GM10266 (cell line): ENCODE measurements at regions not wholly inside any gene's neighbourhood (a gene's known extent, or its start where the extent isn't known, plus 50 kb on each side); places are given as distances from the start of the nearest gene placed in this dataset.

Source experiments
- DNase-seq: peaks from one replicate; pipeline ENCODE4 v3.0.0; 2012; ENCODE audit errors: extremely low spot score
- TF ChIP-seq, protein P1 (sequence below): IDR thresholded peaks from 2 replicates; pipeline ENCODE4 v1.5.1; 2012; ENCODE audit warnings: mild to moderate bottlenecking, low read depth; ENCODE audit not compliant: control insufficient read depth, insufficient read depth; ENCODE audit errors: missing control alignments

DNA sequence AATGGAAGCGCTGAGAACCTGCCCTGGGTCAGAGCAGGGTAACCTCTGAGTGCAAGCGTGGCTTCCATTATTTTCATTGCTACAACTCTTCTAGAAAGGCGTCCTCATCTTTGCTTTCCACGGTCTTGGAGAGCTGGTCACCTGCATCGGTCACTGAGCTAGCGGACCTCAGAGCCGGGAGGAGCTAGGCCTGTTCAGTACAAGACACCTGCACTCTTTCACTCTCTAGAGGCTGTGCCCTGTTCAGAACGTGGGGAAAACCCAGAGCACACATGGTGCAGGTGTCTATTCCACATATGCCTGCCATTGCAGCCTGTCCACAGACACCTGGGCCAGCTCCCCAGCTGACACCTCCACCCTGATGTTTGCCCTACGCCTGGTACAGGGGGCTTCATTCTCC is 147.8 kb upstream of the IRX2 start:
- TF ChIP-seq, protein P1, sequence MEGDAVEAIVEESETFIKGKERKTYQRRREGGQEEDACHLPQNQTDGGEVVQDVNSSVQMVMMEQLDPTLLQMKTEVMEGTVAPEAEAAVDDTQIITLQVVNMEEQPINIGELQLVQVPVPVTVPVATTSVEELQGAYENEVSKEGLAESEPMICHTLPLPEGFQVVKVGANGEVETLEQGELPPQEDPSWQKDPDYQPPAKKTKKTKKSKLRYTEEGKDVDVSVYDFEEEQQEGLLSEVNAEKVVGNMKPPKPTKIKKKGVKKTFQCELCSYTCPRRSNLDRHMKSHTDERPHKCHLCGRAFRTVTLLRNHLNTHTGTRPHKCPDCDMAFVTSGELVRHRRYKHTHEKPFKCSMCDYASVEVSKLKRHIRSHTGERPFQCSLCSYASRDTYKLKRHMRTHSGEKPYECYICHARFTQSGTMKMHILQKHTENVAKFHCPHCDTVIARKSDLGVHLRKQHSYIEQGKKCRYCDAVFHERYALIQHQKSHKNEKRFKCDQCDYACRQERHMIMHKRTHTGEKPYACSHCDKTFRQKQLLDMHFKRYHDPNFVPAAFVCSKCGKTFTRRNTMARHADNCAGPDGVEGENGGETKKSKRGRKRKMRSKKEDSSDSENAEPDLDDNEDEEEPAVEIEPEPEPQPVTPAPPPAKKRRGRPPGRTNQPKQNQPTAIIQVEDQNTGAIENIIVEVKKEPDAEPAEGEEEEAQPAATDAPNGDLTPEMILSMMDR: no peak
- no peak for DNase-seq

DNA sequence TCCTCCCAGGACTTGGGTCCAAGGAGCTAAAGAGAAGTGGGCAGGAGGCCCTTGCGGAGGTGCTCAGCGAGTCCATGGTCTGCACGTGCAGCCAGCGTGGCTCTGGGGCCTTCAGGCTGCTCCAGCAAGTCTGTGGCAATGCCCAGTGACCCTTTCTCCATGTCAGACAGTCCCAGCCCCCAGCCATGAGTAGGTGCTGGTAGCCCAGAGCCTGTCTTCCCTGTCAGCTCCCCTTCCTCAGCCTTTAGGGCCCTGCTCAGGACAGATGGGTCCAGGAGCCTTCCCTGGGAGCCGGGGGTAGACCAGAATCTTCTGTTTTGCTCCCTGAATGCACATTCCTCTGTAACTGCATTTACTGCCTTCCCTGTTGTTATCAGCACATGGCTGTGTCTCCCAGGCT is 147.2 kb upstream of the IRX2 start:
- no peak for DNase-seq
- TF ChIP-seq, protein P1: no peak

DNA sequence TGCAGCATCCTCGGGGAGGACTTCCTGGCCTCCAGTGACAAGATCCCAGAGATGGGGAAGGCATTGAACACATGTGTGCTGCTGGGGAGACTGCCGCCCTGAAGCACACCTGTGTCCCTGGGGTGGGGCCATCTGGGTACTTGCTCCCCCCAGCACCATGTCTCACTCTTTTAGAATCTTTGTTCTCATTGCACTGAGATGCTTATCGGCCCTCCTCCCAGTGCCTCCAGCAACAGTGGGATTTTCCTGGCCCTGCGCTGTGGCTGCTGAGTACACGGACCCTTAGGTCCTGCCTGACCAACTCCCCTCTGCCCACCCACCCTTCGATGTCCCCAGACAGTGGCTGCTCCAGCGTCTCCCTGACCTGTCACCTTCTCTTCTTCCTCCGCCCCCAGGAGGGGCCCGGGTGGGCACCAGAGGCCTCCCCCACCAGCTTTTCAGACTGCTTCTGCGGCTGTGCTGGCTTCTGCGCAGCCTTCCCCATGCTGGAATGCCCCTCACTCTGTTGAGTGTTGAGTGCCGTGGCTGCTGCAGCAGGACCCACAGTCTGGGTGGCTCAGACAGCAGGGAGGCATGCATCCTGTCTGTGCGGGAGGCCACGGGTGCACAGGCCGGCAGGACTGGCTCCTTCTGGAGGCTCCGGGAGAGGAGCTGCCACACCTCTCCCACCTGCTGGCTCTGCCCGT is 145.9 kb upstream of the IRX2 start:
- TF ChIP-seq, protein P1: no peak
- DNase-seq: no peak

DNA sequence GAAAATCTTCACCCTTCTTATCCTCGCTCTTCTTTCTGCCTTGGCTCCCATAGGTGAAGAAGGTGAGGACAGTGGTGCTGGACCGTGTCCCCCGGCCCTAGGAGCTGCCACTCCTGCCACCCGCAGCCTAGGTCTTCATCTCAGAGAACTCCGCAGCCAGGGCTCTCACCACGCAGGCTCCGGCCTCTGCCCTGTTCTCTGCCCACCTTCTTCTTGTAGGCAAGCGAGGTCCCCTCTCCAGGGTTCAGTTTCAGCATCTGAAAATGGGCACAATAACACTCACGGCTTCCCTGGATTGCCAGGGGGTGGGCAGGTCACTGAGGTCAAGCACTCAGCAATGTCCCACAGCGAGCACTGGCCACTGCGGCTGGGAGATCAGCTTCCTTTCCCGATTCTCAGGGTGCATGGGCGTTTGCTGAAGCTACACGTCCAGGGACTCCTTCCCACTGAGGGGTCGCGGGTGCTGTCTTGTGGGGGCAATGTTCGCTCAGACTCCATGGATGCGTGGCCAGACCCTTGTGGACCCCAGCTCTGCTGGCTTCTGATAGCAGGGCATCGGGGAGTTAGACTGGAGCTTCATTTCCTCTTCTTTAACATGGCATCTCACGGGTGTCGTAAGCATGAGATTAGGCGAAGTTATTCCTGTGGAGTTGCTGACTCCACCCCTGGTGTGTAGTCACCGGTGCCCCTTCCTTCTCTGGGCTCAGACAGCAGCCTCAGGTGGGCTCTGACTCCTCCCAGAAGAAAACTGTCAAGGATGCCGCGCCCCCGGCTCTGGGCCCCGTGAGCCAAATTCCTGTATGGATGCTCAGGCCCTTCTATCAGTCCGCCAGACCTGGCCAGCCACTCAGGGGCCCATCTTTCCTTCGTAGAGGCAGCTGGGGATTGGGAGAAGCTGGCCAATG is 145.1 kb upstream of the IRX2 start:
- TF ChIP-seq, protein P1: no peak
- no peak for DNase-seq

DNA sequence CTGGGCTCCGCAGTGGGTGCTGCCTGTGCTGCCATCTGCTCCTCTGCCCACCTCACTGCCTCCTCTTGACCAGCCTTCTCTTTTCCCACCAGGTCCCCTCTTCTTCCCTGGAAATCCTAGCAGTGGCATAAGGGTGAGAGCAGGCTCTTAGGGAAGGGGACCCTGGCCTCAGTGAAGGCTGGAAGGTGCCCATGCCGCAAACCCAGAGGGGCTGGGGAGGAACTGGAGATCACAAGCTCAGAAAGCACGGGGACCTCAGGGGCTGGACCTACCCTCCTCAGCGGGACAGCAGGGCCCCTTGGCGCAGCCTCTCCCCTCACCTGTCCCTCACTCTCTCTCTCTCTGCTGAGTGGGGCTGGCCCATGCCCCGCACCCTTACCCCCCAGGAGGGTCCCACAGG is 144.4 kb upstream of the IRX2 start:
- no peak for DNase-seq
- TF ChIP-seq, protein P1: no peak

DNA sequence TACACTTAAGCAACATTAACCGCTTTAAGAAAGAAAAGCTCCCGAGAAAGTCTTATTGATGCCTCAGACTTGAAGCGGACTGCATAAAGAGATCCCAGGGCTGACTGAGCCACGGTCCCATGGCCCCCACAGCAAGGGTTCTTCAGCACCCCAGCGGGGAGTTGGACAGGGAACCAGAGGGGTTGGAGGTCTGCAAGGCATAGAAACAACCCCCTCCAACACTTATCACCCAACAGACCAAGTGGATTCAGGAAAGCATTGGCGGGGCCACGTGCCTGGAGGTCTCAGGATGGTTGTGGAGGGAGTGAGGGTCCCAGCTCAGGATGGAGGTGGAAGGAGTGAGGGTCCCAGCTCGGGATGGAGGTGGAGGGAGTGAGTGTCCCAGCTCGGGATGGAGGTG is 143.7 kb upstream of the IRX2 start:
- no peak for DNase-seq
- TF ChIP-seq, protein P1: no peak

DNA sequence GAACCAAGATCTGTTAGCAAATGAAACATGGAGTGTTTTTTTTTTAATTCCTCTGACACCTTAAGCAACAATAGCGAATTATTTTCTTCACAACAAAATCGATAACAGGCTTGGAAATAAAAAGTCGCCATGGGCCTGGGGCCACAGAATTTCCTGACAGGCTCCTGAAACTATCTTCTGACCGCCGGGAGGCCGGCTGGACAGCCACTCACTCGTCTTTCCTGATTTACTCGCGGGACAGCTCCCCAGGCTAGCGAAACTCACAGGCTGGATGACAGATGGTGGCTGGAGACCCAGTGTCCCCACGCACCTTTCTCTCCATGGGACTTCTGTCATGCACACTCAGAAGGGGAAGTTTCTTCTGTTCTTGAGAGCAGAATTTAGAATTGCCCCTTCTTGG is 143.3 kb upstream of the IRX2 start:
- TF ChIP-seq, protein P1: no peak
- DNase-seq: no peak
